Endodermal cell (in vitro differentiated cells): ENCODE measurements at regions not wholly inside any gene's neighbourhood (a gene's known extent, or its start where the extent isn't known, plus 50 kb on each side); places are given as distances from the start of the nearest gene placed in this dataset.

Experiments used
- DNase-seq: peaks from one replicate; pipeline ENCODE4 v3.0.0-alpha.2; 2017
- H3K27ac ChIP-seq: 2 replicates; pipeline ENCODE4 v1.5.1; 2013; ENCODE audit warnings: mild to moderate bottlenecking, low read depth, low read length, moderate library complexity
- H3K27me3 ChIP-seq: 2 replicates; pipeline ENCODE4 v1.6.1; 2013; ENCODE audit warnings: mild to moderate bottlenecking, low read length, moderate library complexity; ENCODE audit not compliant: insufficient read depth, control insufficient read depth, poor library complexity, severe bottlenecking
- H3K36me3 ChIP-seq: 2 replicates; pipeline ENCODE4 v1.7.0; 2013; ENCODE audit warnings: mild to moderate bottlenecking, low read length, moderate library complexity; ENCODE audit not compliant: control insufficient read depth, insufficient read depth
- H3K4me1 ChIP-seq: one replicate; pipeline ENCODE4 v1.7.0; 2013; ENCODE audit warnings: low read length; ENCODE audit not compliant: control insufficient read depth, insufficient read depth
- H3K4me3 ChIP-seq: 2 replicates; pipeline ENCODE4 v1.5.1; 2013; ENCODE audit warnings: mild to moderate bottlenecking, low read length, moderate library complexity
- H3K9ac ChIP-seq: 2 replicates; pipeline ENCODE4 v1.6.1; 2013; ENCODE audit warnings: mild to moderate bottlenecking, low read length, moderate library complexity; ENCODE audit not compliant: poor library complexity, severe bottlenecking; ENCODE audit errors: extremely low read depth
- H3K9me3 ChIP-seq: 2 replicates; pipeline ENCODE4 v1.6.1; 2013; ENCODE audit warnings: mild to moderate bottlenecking, low read length, moderate library complexity; ENCODE audit not compliant: control insufficient read depth
- H3K27ac Mint-ChIP-seq: 2 replicates; pipeline ENCODE4 v1.8.0; 2020; ENCODE audit warnings: mixed read lengths
- H3K27me3 Mint-ChIP-seq: 2 replicates; pipeline ENCODE4 v1.8.0; 2021; ENCODE audit warnings: mild to moderate bottlenecking, mixed read lengths; ENCODE audit not compliant: insufficient read depth
- H3K36me3 Mint-ChIP-seq: 2 replicates; pipeline ENCODE4 v1.8.0; 2020; ENCODE audit warnings: low read depth, mixed read lengths
- H3K4me1 Mint-ChIP-seq: 2 replicates; pipeline ENCODE4 v1.8.0; 2020; ENCODE audit warnings: mixed read lengths
- H3K4me3 Mint-ChIP-seq: 2 replicates; pipeline ENCODE4 v1.8.0; 2020; ENCODE audit warnings: mild to moderate bottlenecking, moderate library complexity, mixed read lengths
- H3K9me3 Mint-ChIP-seq: 2 replicates; pipeline ENCODE4 v1.8.0; 2020; ENCODE audit warnings: mild to moderate bottlenecking, mixed read lengths
- WGBS, 2 experiments: methylation state at CpG; one replicate each; pipeline versions ENCODE4 v1.1.5 to v1.1.7; 2013; ENCODE audit warnings: missing lambda C conversion rate in 2 of 2, mixed read lengths in 1 of 2; ENCODE audit not compliant: insufficient coverage in 1 of 2, insufficient read length in 1 of 2; 5-methylcytosine and 5-hydroxymethylcytosine counted together
- TF ChIP-seq, protein P1 (sequence below): fragments of 200-600 bp; sonication (generic); conservative IDR thresholded peaks from 2 replicates; pipeline ENCODE4 v1.5.0; 2021; ENCODE audit warnings: antibody characterized with exemption, mild to moderate bottlenecking

DNA sequence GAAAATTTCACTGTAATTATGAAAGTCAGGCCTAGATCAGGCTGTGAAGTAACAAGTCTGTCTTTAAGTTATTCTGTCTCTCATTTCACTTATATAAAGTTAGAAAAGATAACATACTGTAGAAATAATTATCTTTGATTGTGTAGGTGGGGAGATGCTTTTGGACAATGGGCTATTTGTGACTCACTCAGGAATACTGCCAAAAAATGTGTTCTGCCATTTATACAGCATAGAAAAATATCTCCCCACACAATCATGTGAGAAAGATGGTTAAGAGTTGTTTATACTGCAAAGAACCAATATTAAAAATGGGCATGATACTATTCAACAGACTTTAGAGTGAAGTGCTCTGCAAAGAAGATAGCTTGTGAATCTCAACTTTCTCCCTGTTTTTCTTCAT, 95.0 kb upstream of the GABRA2 start:
- H3K9ac ChIP-seq = no peak overlapping the region
- Mint-ChIP-seq H3K4me3 (no peak overlapping the region), H3K9me3 (peaks cover 9% of the 10 kb centered on the region), H3K27ac (no peak overlapping the region), H3K36me3 (no peaks in the 10 kb centered on the region), H3K4me1 (peaks cover 11% of the 10 kb centered on the region), H3K27me3 (no peaks in the 10 kb centered on the region)
- no peak overlapping the region for H3K27ac ChIP-seq
- H3K36me3 ChIP-seq = no peaks in the 10 kb centered on the region
- peaks cover 4% of the 10 kb centered on the region for H3K4me1 ChIP-seq
- TF ChIP-seq, protein P1, sequence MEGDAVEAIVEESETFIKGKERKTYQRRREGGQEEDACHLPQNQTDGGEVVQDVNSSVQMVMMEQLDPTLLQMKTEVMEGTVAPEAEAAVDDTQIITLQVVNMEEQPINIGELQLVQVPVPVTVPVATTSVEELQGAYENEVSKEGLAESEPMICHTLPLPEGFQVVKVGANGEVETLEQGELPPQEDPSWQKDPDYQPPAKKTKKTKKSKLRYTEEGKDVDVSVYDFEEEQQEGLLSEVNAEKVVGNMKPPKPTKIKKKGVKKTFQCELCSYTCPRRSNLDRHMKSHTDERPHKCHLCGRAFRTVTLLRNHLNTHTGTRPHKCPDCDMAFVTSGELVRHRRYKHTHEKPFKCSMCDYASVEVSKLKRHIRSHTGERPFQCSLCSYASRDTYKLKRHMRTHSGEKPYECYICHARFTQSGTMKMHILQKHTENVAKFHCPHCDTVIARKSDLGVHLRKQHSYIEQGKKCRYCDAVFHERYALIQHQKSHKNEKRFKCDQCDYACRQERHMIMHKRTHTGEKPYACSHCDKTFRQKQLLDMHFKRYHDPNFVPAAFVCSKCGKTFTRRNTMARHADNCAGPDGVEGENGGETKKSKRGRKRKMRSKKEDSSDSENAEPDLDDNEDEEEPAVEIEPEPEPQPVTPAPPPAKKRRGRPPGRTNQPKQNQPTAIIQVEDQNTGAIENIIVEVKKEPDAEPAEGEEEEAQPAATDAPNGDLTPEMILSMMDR = no peak
- no peaks in the 10 kb centered on the region for H3K27me3 ChIP-seq
- DNase-seq = no peak
- no peak overlapping the region for H3K4me3 ChIP-seq
- H3K9me3 ChIP-seq = peaks cover 15% of the 10 kb centered on the region

DNA sequence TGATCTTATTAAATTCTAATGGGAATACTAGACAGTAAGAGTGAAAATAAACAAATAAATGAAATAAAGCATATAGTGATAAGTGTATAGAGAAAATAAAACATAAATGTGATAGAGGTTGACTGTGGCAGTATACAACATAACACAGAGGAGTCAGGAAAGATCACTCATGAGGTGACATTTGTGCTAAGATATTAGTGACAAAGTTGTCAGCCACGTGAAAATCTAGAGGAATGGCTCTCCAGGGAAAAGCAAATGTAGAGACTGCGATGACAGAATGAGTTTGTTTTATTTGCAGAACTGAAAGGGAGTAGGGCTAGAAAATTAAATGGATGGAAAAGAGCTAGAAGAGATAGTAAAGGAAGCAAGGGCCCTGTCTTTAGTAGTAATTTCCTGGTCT, 72.8 kb upstream of the GABRA2 start:
- Mint-ChIP-seq H3K36me3 (no peaks in the 10 kb centered on the region), H3K9me3 (no peaks in the 10 kb centered on the region)

DNA sequence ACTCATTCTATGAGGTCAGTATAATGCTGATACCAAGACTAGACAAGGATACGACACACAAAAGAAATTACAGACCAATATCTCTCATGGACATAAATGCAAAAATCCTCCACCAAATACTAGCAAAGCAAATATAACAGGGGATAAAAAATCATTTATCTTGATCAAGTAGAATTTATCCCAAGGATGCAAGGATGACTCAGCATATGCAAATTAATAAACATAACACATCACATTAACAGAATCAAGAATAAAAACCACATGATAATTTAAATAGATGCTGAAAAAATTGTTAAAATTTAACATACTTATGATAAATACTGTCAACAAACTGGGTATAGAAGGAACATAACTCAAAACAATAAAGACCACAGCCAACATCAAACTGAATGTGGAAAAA, 69.4 kb upstream of the GABRA2 start:
- no peak overlapping the region for H3K4me3 ChIP-seq
- TF ChIP-seq, protein P1 = no peak
- WGBS, 2 experiments = 94% methylated on average over 1 of the region's 1 CpG; no CpG with 5 or more reads in 1 of the 2 experiments
- H3K36me3 ChIP-seq = no peaks in the 10 kb centered on the region
- DNase-seq = no peak
- Mint-ChIP-seq H3K4me1 (no peaks in the 10 kb centered on the region), H3K9me3 (peaks cover 2% of the 10 kb centered on the region), H3K36me3 (no peaks in the 10 kb centered on the region), H3K27me3 (no peaks in the 10 kb centered on the region), H3K27ac (no peak overlapping the region), H3K4me3 (no peak overlapping the region)
- no peak overlapping the region for H3K9ac ChIP-seq
- H3K9me3 ChIP-seq = peaks cover 16% of the 10 kb centered on the region
- no peak overlapping the region for H3K27ac ChIP-seq
- no peaks in the 10 kb centered on the region for H3K4me1 ChIP-seq
- H3K27me3 ChIP-seq = no peaks in the 10 kb centered on the region

More for the DNA sequence above, 72.8 kb upstream of the GABRA2 start:
- Histone ChIP-seq H3K9me3 (no peaks in the 10 kb centered on the region), H3K27me3 (no peaks in the 10 kb centered on the region), H3K4me1 (no peaks in the 10 kb centered on the region), H3K36me3 (no peaks in the 10 kb centered on the region), H3K9ac (no peak overlapping the region), H3K27ac (no peak overlapping the region), H3K4me3 (no peak overlapping the region)
- DNase-seq = no peak
- Mint-ChIP-seq H3K4me3 (no peak overlapping the region), H3K27me3 (no peaks in the 10 kb centered on the region), H3K4me1 (no peaks in the 10 kb centered on the region), H3K27ac (no peak overlapping the region)
- TF ChIP-seq, protein P1 = no peak
- WGBS, 2 experiments = 89 to 100% methylated on average over 1 to 2 of the region's 2 CpGs
